Esophagus (tissue), 2 donors: ENCODE measurements at regions not wholly inside any gene's neighbourhood (a gene's known extent, or its start where the extent isn't known, plus 50 kb on each side); places are given as distances from the start of the nearest gene placed in this dataset.
"Not testable (repeated sequence)": the region's sequence is repeated elsewhere in the genome, so short reads cannot be mapped to it uniquely, and the experiment has no call there.

Experiments used
- H3K27ac ChIP-seq, 2 donors: one replicate each; pipeline ENCODE4 v1.5.1; 2013; ENCODE audit warnings: low read depth in 2 of 2, mild to moderate bottlenecking in 2 of 2, inconsistent platforms in 1 of 2, low read length in 1 of 2, moderate library complexity in 1 of 2
- H3K27me3 ChIP-seq, 2 donors: one replicate each; pipeline ENCODE4 v1.6.1; 2013; ENCODE audit warnings: low read length in 2 of 2, control low read depth in 1 of 2, mild to moderate bottlenecking in 1 of 2; ENCODE audit not compliant: insufficient read depth in 2 of 2, control insufficient read depth in 1 of 2
- H3K36me3 ChIP-seq, 2 donors: one replicate each; pipeline ENCODE4 v1.6.1; 2013; ENCODE audit warnings: low read length in 1 of 2; ENCODE audit not compliant: control insufficient read depth in 2 of 2, insufficient read depth in 2 of 2
- H3K4me1 ChIP-seq, 2 donors: one replicate each; pipeline ENCODE4 v1.6.1; 2013; ENCODE audit warnings: low read length in 1 of 2; ENCODE audit not compliant: control insufficient read depth in 2 of 2, insufficient read depth in 2 of 2
- H3K4me3 ChIP-seq, 2 donors: one replicate each; pipeline ENCODE4 v1.5.1; 2013; ENCODE audit warnings: low read length in 2 of 2, mild to moderate bottlenecking in 2 of 2, low read depth in 1 of 2, moderate library complexity in 1 of 2
- H3K9me3 ChIP-seq, 2 donors: one replicate each; pipeline ENCODE4 v1.6.1; 2013; ENCODE audit warnings: mild to moderate bottlenecking in 2 of 2, low read depth in 1 of 2, low read length in 1 of 2, moderate library complexity in 1 of 2; ENCODE audit not compliant: control insufficient read depth in 2 of 2, insufficient read depth in 1 of 2
- WGBS, 2 donors: extraction: QIAGEN DNeasy Blood & Tissue Kit; methylation state at CpG; one replicate each; pipeline ENCODE4 v1.1.7; 2013; 5-methylcytosine and 5-hydroxymethylcytosine counted together
- donor health status: healthy with polysubstance abuse.
- donor health status: Bipolar disorder and iron deficiency.

DNA sequence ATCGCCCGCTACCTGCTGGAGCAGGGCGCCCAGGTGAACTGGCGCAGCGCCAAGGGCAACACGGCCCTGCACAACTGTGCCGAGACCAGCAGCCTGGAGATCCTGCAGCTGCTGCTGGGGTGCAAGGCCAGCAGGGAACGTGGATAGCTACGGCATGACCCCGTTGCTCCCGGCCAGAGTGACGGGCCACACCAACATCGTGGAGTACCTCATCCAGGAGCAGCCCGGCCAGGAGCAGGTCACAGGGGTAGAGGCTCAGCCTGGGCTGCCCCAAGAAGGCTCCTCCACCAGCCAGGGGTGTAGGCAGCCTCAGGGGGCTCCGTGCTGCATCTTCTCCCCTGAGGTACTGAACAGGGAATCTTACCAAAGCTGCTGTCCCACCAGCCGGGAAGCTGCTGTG, 515.9 kb downstream of the TUBA3C start:
- H3K27ac ChIP-seq, H3K4me3 ChIP-seq, H3K27me3 ChIP-seq, H3K4me1 ChIP-seq, H3K9me3 ChIP-seq, H3K36me3 ChIP-seq: not testable (repeated sequence)
- 87 to 88% methylated on average over 10 to 12 of the region's 16 CpGs for WGBS, 2 donors

- not testable (repeated sequence) for H3K9me3 ChIP-seq, H3K27me3 ChIP-seq, H3K4me3 ChIP-seq, H3K4me1 ChIP-seq, H3K36me3 ChIP-seq, H3K27ac ChIP-seq
- WGBS, 2 donors = 85 to 92% methylated on average over 38 to 46 of the region's 46 CpGs
These were observed 516.5 kb downstream of the TUBA3C start for GRCh38 chr13:18665124-18665523.

DNA sequence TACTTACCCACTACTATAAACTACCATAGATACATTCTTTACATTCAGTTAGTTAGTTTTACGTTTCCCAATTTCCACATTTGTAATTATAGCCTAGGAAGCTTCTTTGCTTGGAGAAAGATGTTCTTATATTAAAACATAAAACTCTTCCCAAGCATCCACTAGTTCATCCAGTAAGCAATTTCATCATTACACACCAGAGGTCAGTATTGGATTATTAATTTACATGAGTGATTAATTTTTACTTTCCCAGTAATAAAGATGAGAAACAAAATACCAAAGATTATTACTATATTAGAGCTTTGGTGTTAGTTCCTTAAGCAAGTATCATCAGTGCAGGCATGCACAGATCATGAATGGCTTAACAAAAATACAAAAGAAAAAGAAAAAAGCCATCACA, 518.4 kb downstream of the TUBA3C start:
- H3K27ac ChIP-seq, H3K9me3 ChIP-seq, H3K36me3 ChIP-seq, H3K4me3 ChIP-seq, H3K27me3 ChIP-seq, H3K4me1 ChIP-seq: not testable (repeated sequence)
- no CpG with 5 or more reads among the region's 1 CpG for WGBS, 2 donors

- H3K9me3 ChIP-seq, H3K36me3 ChIP-seq: not testable (repeated sequence)
- 34 to 37% methylated on average over 7 to 8 of the region's 8 CpGs for WGBS, 2 donors
These were observed 537.9 kb downstream of the TUBA3C start for GRCh38 chr13:18643644-18644172.

DNA sequence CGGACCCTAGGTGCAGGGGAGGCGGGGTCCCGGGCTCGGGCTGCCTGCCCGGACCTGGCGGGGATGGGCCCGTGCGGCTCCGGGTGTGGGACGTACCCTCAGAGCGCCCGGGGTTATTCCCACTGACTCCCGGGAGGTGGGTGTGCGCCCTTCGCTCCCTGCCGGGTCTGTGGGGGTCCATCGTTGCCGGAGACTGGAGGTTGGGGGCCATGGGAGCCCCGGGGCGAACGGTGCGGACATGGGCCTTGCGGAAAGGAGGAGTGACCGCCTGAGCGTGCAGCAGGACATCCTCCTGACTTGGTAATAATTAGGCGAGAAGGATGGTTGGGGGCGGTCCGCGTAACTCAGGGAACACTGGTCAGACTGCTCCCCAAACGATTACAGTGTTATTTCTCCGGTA, 552.7 kb downstream of the TUBA3C start:
- not testable (repeated sequence) for H3K36me3 ChIP-seq, H3K4me1 ChIP-seq, H3K4me3 ChIP-seq, H3K27me3 ChIP-seq, H3K9me3 ChIP-seq, H3K27ac ChIP-seq
- 59 to 72% methylated on average over 7 to 24 of the region's 31 CpGs for WGBS, 2 donors

More at GRCh38 chr13:18643644-18644172, 537.9 kb downstream of the TUBA3C start:
- H3K27ac ChIP-seq, H3K4me1 ChIP-seq, H3K4me3 ChIP-seq, H3K27me3 ChIP-seq: not testable (repeated sequence)

- H3K27ac ChIP-seq = no peak overlapping the region
- peaks cover 0 to 4% of the 10 kb centered on the region in 2 donors for H3K9me3 ChIP-seq
- WGBS, 2 donors = 51 to 62% methylated on average over 4 to 39 of the region's 39 CpGs
- no peak overlapping the region for H3K4me3 ChIP-seq
- H3K36me3 ChIP-seq = no peaks in the 10 kb centered on the region
- H3K4me1 ChIP-seq = no peaks in the 10 kb centered on the region
- no peaks in the 10 kb centered on the region for H3K27me3 ChIP-seq
These were observed 553.2 kb downstream of the TUBA3C start for GRCh38 chr13:18628428-18628827.

DNA sequence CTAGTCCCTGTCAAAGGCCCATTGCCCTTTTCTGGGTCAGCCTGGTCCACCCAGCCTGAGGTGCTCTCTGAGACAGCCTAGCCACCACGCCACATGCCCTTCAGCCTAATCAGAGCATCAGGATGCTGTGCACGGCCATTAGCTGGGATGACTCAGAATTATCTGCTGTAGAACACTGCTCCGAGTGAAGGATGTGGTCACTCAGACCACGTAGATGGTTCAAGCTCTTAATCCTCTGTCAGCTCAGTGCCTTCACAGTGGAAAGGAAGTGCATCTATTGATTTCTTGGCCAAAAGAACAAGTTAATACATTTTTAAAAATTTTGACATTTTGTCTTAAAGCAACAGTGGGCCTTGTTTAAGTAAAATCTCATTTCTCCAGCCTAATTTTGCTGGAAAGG, 557.6 kb downstream of the TUBA3C start:
- not testable (repeated sequence) for H3K27me3 ChIP-seq, H3K9me3 ChIP-seq, H3K4me3 ChIP-seq, H3K4me1 ChIP-seq, H3K27ac ChIP-seq, H3K36me3 ChIP-seq
- WGBS, 2 donors = 49 to 51% methylated on average over 3 to 4 of the region's 4 CpGs

- H3K27me3 ChIP-seq, H3K9me3 ChIP-seq, H3K4me3 ChIP-seq, H3K4me1 ChIP-seq, H3K36me3 ChIP-seq, H3K27ac ChIP-seq: not testable (repeated sequence)
- WGBS, 2 donors = 51 to 65% methylated on average over 3 of the region's 4 CpGs
These were observed 563.2 kb downstream of the TUBA3C start for GRCh38 chr13:18618442-18618841.

DNA sequence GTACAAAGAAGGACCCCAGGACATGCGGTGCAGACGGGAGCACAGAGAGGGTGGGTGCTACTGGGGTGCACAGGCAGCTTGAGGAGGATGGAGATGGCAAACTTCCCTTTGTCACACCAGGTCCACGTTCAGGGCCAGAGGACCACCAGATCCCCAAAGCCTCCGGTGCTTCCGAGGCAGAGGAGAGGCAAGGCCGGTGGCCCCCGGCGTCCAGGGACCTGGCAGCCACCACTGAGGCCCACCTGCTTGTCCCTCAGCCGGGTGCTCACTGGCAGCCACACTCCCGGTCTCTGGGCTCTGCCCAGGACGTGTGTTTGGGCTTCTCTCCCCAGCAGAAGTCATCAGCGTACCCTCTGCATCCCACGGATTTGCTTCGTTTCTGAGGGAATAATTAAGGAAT, 571.1 kb downstream of the TUBA3C start:
- not testable (repeated sequence) for H3K36me3 ChIP-seq, H3K4me1 ChIP-seq, H3K9me3 ChIP-seq, H3K27ac ChIP-seq, H3K4me3 ChIP-seq, H3K27me3 ChIP-seq
- WGBS, 2 donors = 83 to 85% methylated on average over 9 to 14 of the region's 14 CpGs

- not testable (repeated sequence) for H3K4me1 ChIP-seq, H3K36me3 ChIP-seq, H3K27ac ChIP-seq, H3K9me3 ChIP-seq, H3K27me3 ChIP-seq, H3K4me3 ChIP-seq
- WGBS, 2 donors = 33 to 56% methylated on average over 3 to 40 of the region's 42 CpGs
These were observed 572.3 kb downstream of the TUBA3C start for GRCh38 chr13:18609371-18609770.
